C4-2B (cell line): ENCODE measurements at regions not wholly inside any gene's neighbourhood (a gene's known extent, or its start where the extent isn't known, plus 50 kb on each side); places are given as distances from the start of the nearest gene placed in this dataset.

Source experiments
- CTCF ChIP-seq: fragments of 450-650 bp; conservative IDR thresholded peaks from 2 replicates; pipeline ENCODE4 v1.5.1; 2017; ENCODE audit warnings: mild to moderate bottlenecking
- ZFX ChIP-seq: fragments of 450-650 bp; IDR thresholded peaks from 2 replicates; pipeline ENCODE4 v1.6.1; 2017

GRCh38 chr5:144017119-144017518 is 153.3 kb downstream of the YIPF5 start:
- TF ChIP-seq CTCF (no peak), ZFX (no peak)
